OCI-LY1 (cell line): ENCODE measurements at regions not wholly inside any gene's neighbourhood (a gene's known extent, or its start where the extent isn't known, plus 50 kb on each side); places are given as distances from the start of the nearest gene placed in this dataset.

Experiments
- H2AFZ ChIP-seq: fragments of 200-600 bp; sonication (generic), shearing (Covaris generic); 2 replicates; pipeline ENCODE4 v1.6.0; 2014; ENCODE audit warnings: antibody characterized with exemption, mild to moderate bottlenecking, low read length
- H3F3A ChIP-seq: fragments of 200-600 bp; sonication (generic), shearing (Covaris generic); 2 replicates; pipeline ENCODE4 v1.6.0; 2014; ENCODE audit warnings: mild to moderate bottlenecking, antibody characterized with exemption, low read length, moderate library complexity; ENCODE audit not compliant: insufficient read depth
- H3K27ac ChIP-seq: fragments of 200-600 bp; sonication (generic); 2 replicates; pipeline ENCODE4 v1.5.1; 2014; ENCODE audit warnings: low read length, mixed run types, mild to moderate bottlenecking, low read depth; ENCODE audit not compliant: poor library complexity, severe bottlenecking
- H3K27me3 ChIP-seq: fragments of 200-600 bp; sonication (generic); 2 replicates; pipeline ENCODE4 v1.6.0; 2014; ENCODE audit warnings: antibody characterized with exemption, mild to moderate bottlenecking, low read length, moderate library complexity; ENCODE audit not compliant: insufficient read depth
- H3K36me3 ChIP-seq: fragments of 200-600 bp; sonication (generic); 2 replicates; pipeline ENCODE4 v1.6.1; 2014; ENCODE audit warnings: mild to moderate bottlenecking, antibody characterized with exemption, low read length, moderate library complexity, mixed read lengths; ENCODE audit not compliant: insufficient read depth
- H3K4me1 ChIP-seq: fragments of 200-600 bp; sonication (generic); 2 replicates; pipeline ENCODE4 v1.5.1; 2014; ENCODE audit warnings: mild to moderate bottlenecking, low read length, moderate library complexity; ENCODE audit not compliant: insufficient read depth, severe bottlenecking
- H3K4me2 ChIP-seq: fragments of 200-600 bp; sonication (generic), shearing (Covaris generic); 2 replicates; pipeline ENCODE4 v1.6.1; 2014; ENCODE audit warnings: low read length
- H3K4me3 ChIP-seq: fragments of 200-600 bp; sonication (generic); 2 replicates; pipeline ENCODE4 v1.5.1; 2014; ENCODE audit warnings: low read length, low read depth, mild to moderate bottlenecking, mixed read lengths; ENCODE audit not compliant: poor library complexity, severe bottlenecking
- H3K79me2 ChIP-seq: fragments of 200-600 bp; shearing (Covaris generic); 2 replicates; pipeline ENCODE4 v1.6.1; 2016; ENCODE audit warnings: mixed run types, low read length, mixed read lengths; ENCODE audit not compliant: insufficient read depth
- H3K9ac ChIP-seq: fragments of 200-600 bp; sonication (generic), shearing (Covaris generic); 2 replicates; pipeline ENCODE4 v1.6.1; 2014; ENCODE audit warnings: mild to moderate bottlenecking, low read length, mixed read lengths
- H3K9me2 ChIP-seq: fragments of 200-600 bp; sonication (generic), shearing (Covaris generic); 2 replicates; pipeline ENCODE4 v1.6.1; 2014; ENCODE audit warnings: low read depth, mild to moderate bottlenecking, low read length, mixed read lengths
- H3K9me3 ChIP-seq: fragments of 200-600 bp; shearing (Covaris generic); 2 replicates; pipeline ENCODE4 v1.6.1; 2014; ENCODE audit warnings: low read length, mixed read lengths
- H4K20me1 ChIP-seq: fragments of 200-600 bp; sonication (generic), shearing (Covaris generic); 2 replicates; pipeline ENCODE4 v1.6.0; 2016; ENCODE audit warnings: mild to moderate bottlenecking, low read length; ENCODE audit not compliant: insufficient read depth
- EZH2 ChIP-seq: fragments of 200-600 bp; sonication (generic), shearing (Covaris generic); IDR thresholded peaks from 2 replicates; pipeline ENCODE4 v1.8.0; 2017; ENCODE audit warnings: borderline replicate concordance, mixed run types, mild to moderate bottlenecking, antibody characterized with exemption, low read length, moderate library complexity, mixed read lengths
- TF ChIP-seq, protein P1 (sequence below): fragments of 200-600 bp; sonication (generic), shearing (Covaris generic); IDR thresholded peaks from 2 replicates; pipeline ENCODE4 v1.5.1; 2017; ENCODE audit warnings: mild to moderate bottlenecking, antibody characterized with exemption, low read length, moderate library complexity, mixed read lengths

DNA sequence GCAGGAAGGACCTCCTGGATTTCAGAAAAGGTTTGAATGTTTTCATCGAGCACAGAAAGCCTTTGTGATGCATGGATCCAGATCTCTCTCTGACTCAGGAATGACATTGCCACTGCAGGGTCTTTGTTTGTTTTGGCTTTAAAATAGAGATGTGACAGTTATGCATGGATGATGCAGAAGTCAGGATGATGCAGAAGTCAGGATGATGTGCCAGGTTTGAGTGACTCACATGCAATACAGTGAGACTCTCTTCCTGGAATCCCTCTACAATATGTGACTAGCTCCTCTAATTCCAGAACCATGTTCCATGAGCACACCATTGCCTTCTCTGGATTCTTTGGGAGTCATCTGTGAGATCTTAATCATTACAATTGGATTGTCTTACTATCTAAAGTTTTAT is 177.9 kb upstream of the RAB6C start:
- no peaks in the 10 kb centered on the region for H3K9me3 ChIP-seq
- no peak overlapping the region for H2AFZ ChIP-seq
- H3K4me2 ChIP-seq: no peak overlapping the region
- H3K36me3 ChIP-seq: no peaks in the 10 kb centered on the region
- no peak overlapping the region for H3K4me3 ChIP-seq
- H3K27me3 ChIP-seq: no peaks in the 10 kb centered on the region; the same call in 1 of the 2 replicates
- H3K79me2 ChIP-seq: no peaks in the 10 kb centered on the region
- no peaks in the 10 kb centered on the region for H4K20me1 ChIP-seq
- TF ChIP-seq, protein P1, sequence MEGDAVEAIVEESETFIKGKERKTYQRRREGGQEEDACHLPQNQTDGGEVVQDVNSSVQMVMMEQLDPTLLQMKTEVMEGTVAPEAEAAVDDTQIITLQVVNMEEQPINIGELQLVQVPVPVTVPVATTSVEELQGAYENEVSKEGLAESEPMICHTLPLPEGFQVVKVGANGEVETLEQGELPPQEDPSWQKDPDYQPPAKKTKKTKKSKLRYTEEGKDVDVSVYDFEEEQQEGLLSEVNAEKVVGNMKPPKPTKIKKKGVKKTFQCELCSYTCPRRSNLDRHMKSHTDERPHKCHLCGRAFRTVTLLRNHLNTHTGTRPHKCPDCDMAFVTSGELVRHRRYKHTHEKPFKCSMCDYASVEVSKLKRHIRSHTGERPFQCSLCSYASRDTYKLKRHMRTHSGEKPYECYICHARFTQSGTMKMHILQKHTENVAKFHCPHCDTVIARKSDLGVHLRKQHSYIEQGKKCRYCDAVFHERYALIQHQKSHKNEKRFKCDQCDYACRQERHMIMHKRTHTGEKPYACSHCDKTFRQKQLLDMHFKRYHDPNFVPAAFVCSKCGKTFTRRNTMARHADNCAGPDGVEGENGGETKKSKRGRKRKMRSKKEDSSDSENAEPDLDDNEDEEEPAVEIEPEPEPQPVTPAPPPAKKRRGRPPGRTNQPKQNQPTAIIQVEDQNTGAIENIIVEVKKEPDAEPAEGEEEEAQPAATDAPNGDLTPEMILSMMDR: no peak
- no peak for TF ChIP-seq EZH2
- no peak overlapping the region for H3K9ac ChIP-seq
- no peaks in the 10 kb centered on the region for H3K4me1 ChIP-seq
- H3K27ac ChIP-seq: no peak overlapping the region
- no peaks in the 10 kb centered on the region for H3K9me2 ChIP-seq
- H3F3A ChIP-seq: no peaks in the 10 kb centered on the region

- no peak overlapping the region for H3K27ac ChIP-seq
- no peaks in the 10 kb centered on the region for H3K9me2 ChIP-seq
- no peaks in the 10 kb centered on the region for H3K79me2 ChIP-seq
- no peak for TF ChIP-seq EZH2
- TF ChIP-seq, protein P1: no peak
- H4K20me1 ChIP-seq: no peaks in the 10 kb centered on the region
- no peaks in the 10 kb centered on the region for H3K4me1 ChIP-seq
- H2AFZ ChIP-seq: no peak overlapping the region
- H3K27me3 ChIP-seq: no peaks in the 10 kb centered on the region; the same call in 1 of the 2 replicates
- H3K36me3 ChIP-seq: no peaks in the 10 kb centered on the region
- no peak overlapping the region for H3K4me3 ChIP-seq
- H3K9ac ChIP-seq: no peak overlapping the region
- H3F3A ChIP-seq: no peaks in the 10 kb centered on the region
- no peak overlapping the region for H3K4me2 ChIP-seq
- H3K9me3 ChIP-seq: no peaks in the 10 kb centered on the region
Observed at GRCh38 chr2:129802290-129802689, 177.2 kb upstream of the RAB6C start.

DNA sequence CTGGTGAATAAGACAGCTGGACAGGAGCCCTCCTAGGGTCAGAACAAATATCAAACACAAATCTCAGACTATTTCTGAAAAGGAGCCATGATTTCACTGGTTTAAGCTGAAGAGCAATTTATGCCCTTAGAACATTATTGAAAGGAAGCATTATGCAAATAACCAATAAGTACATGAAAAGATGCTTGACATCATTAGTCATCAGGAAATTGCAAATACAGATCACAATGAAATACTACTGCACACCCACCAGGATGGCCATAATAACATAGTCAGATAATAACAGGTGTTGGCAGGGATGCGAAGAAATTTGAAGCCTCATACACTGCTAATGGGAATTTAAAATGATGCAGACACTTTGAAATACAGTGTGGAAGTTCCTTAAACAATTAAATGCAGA is 176.4 kb upstream of the RAB6C start:
- Histone ChIP-seq H3F3A (no peaks in the 10 kb centered on the region), H3K79me2 (no peaks in the 10 kb centered on the region), H4K20me1 (no peaks in the 10 kb centered on the region), H3K27me3 (no peaks in the 10 kb centered on the region; the same call in 1 of the 2 replicates), H3K27ac (no peak overlapping the region), H3K36me3 (no peaks in the 10 kb centered on the region), H3K9me3 (no peaks in the 10 kb centered on the region), H3K4me2 (no peak overlapping the region), H3K9me2 (no peaks in the 10 kb centered on the region), H3K9ac (no peak overlapping the region), H2AFZ (no peak overlapping the region), H3K4me3 (no peak overlapping the region), H3K4me1 (no peaks in the 10 kb centered on the region)
- no peak for TF ChIP-seq EZH2
- TF ChIP-seq, protein P1: no peak
